Fibroblast of skin of left quadriceps (primary cell): ENCODE measurements at regions not wholly inside any gene's neighbourhood (a gene's known extent, or its start where the extent isn't known, plus 50 kb on each side); places are given as distances from the start of the nearest gene placed in this dataset.

Experiments
- DNase-seq, 2 experiments: peaks; one replicate each; pipeline ENCODE4 v3.0.0-alpha.2; 2013; ENCODE audit warnings: low read depth in 2 of 2

DNA sequence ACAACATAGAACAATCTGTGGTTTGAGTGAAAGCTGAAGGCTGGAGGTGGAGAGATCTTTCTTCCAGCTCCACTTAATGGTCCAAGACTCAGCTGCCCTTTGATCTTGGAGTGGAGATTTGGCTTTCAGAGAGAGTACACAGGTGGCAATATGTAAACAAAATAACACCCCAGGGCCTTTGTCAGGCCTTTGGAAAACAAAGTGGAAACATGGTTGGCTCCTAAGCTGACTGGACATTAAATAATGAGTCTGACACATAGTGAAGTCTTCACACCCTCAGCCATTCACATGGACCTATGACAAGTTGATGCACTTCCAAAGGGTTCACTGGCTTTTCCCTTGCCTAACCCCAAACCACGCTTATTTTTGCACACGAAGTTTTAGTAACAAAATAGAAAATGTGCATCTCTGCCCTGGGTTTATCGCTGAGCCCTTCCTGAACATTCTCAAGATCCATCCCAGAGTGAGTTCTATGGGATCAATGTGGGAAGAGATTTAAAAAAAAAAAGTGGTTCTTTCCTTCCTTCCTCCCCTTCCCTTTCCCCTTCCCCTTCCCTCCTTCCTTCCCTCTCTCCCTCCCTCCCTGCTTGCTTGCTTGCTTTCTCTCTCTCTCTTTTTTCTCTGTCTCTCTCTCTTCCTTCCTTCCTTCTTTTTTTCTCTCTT lies 201.3 kb upstream of the NT5C1B start:
- DNase-seq: no peak

DNA sequence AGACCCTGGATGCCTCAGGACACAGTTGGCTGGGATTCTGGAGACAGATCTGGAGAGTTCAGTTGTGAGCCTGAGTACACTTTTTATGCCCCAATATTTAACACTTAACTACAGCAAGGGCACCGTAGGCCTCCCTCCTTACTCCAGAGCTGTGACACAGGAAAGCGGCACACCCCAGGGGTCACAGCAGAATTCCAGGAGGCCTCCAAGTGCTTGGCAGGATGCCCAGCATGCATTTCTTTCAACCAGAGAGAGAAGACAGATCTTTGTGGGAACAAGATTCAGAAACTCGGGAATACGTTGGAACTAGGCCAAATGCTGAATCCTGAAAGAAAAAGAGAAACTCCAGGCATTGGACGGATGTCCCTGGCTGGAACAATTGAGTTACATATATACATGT lies 199.2 kb upstream of the NT5C1B start:
- peak; percentile 71 to 74 for DNase-seq

DNA sequence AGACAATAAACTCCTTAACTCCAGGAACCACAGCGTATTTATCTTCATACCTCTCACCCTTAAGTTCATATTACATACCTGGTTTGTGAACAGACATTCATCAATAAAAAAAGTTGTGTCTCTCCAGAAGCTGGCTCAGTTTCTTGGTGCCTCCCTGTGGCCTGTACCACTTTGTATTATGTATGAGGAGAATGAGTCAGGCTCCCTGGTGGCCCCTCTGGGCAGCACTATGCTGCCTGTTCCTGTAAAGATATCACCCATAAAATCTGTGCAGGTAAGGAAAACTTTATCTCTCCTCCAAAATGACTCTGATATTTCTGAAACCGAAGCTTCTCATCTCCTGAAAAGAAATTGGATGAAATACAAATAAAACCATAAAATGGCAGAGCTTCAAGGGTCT lies 198.4 kb upstream of the NT5C1B start:
- DNase-seq: no peak

DNA sequence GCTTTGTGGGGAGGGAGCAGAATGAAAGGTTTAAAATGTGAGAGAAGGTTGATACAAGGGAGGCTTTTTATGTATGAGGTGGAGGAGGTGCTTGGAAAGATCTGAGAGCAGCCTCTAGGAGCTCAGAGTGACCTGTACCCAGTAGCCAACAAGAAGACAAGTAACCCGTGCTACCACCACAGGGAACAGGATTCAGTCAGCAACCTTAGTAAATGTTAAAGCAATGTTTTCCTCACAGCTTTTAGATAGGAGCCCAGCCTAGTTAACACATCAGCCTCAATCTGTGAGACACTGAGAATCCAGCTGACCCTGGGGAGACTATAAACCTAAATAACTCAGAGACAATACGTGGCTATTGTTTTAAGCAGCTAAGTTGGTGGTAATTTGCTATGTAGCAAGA lies 194.9 kb upstream of the NT5C1B start:
- DNase-seq: no peak

DNA sequence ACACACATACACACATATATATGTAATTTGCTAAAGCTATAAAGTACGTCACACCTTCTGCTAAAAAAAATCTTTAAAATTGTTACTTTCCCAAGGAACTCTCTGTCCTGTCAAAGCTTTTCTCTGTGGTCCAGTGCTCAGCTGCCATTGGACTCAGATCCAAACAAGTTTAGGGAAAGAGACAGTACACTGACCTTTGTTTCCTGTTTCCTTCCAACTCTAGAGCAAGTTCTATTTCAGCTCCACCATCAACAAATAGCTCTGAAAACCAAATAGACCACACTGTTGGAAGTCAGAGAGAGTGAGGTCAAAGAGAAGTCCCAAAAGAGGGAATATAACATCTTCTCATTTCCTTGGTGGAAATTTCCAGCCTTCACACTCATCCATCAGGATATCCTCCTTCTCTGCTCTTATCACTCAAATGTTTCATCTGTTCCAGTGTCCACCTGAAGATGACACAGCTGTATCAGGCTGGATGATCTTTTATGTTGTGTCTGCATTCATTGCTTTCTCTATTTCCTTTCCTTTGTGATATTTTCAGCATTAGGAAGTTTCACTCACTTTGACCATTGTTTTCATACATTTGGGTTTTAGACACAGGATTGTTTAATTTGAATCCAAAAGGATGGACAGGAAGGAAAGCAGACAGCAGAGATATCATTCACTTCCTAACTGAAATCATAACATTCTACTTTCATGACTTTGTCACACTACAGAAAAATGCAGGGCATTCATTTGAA lies 192.3 kb upstream of the NT5C1B start:
- no peak for DNase-seq

DNA sequence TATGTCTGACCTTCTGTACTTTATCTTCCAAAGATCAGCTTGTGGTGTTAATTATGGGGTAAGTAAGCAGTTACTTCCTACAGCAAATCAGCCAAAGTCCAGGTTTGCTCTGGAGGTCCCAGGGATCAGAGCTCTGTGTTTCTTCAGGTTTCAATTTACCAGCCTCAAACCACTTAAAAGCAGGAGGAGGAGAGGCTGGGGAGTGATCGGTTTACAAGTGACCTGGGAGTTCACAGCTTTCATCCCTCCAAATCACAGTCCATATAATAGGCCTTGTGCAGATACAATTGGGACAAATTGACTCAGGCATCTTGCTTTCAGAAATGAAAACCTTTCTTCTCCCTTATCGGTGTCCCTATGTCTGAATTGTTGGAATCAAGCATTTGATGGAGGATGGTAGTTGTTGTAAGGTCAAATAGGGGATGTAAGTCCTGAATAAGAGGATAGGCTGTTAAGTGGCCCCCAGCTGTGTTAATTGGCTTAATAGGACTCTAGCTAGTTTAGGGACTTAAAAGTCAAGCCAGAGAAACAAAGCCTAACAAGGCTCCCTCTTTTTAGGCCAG lies 188.0 kb upstream of the NT5C1B start:
- no peak for DNase-seq

DNA sequence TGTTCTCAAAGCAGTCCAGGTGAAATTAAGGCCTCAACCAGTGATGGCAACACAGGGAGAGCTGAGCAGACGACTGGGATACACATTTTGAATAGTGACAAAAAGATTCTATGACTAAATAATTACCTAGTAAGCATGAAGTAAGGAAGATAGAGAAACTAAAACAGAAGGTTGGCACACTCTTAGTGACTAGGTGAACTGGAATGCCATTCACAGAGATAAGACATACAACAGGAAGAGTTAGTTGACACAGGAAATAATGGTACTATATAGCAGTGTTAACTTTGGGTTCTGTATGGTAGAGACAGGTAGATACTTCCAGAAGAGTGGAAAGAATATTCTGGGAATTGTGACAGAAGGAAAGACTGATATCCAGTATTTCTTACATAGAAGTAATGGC lies 181.8 kb upstream of the NT5C1B start:
- no peak for DNase-seq

DNA sequence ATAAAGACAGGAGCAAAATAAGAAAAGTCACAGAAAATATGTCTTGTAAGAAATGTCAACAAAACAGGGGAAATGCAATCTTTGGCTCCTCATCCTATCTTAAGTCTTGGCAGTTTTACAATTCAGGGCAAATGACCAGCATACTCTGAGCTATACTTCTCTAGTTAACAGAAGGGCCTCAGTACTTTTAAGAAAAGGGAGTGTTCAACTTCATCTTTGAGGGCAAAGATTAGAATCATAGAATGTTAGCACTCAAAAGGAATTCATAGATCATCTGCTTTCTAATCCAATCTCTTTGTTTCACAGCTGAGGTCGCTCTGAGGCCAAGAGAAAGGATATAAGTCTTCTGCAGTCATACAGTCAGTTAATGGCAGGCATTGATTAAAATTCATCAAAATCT lies 174.0 kb upstream of the NT5C1B start:
- DNase-seq: no peak

DNA sequence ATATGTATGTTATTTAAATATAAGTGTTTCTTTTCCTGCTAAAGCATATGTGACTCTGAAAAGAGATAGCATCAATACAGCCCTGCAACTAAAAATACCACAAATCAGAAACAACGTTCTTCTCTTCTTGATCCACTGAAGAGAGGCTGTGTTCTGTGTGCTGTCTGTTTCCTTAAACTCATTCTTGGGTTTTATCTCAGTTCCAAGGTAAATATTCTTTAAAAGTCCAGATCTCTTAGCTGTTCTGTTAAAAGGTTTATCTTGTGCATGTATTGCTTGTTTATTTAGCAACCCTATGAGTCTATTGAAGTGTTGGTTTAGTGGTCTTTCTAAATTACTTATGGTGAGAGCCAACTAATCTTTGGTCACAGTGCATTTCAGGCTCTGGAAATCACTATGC lies 173.3 kb upstream of the NT5C1B start:
- DNase-seq: no peak

DNA sequence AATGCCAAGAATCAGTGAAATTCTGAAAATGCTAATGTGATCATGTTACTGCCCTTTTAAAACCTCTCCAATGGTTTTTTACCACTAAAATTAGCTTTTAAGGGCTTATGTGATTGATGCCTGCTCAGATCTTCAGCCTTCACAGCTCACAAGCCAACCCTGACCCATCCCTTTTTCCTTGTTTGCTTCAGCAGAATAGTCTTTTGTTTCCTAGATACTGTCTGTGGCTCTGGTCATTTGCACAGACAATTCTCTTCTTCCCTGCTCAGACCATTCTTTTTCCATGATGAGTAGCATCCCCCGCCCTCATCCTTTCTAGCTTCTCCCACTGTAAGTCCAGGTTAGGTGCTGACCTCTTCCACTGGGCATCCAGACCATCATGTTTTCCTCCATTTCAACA lies 164.9 kb upstream of the NT5C1B start:
- DNase-seq: no peak

DNA sequence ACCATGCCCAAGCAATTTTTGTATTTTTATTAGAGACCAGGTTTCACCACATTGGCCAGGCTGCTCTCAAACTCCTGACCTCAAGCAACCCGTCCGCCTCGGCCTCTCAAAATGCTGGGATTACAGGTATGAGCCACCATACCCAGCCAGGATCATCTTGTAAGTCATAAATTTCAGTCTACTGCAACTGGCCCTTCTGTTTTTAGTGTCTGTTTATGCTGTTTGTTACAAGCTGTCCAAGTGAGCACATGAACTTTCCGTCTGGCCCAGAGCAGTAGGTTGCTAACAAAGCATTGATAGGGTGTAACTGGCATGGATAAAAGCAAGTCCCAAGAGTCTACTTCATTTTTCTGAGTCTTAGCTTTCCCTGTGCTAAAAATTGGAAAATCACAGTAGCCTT lies 164.4 kb upstream of the NT5C1B start:
- DNase-seq: no peak

DNA sequence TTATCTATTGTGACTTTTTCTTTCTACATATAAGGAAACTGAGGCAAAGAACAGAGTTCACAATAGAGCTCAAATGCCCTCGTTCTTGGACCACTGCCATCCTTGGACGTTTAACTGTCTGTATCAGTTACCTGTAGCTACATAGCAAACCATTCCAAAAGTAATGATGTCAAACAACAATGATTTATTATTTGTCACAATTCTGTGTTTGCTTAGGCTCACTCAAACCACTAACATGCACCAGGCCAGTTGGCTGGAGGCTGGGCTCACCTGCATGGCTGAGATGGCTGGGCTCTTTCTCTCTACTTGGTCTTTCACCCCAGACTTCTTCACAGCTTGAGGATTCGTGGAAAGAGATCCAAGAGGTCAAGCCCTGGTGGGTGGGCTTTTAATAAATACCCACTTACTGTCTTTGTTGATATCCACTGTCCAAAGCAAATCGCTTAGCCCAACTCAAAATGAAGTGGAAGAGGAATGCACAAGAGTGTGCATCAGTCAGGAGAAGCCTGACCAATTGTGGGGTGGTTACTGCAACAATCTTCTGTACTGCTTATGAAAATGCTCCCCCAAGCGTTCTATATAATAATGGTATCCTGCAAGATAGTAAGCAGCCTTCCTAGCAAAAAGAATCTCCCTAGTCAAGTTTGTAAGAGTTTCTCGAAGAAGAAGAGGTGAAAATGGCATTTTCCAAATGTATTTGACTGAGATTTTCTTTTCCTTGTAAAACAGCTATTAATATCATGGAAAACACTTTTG lies 163.5 kb upstream of the NT5C1B start:
- DNase-seq: no peak

DNA sequence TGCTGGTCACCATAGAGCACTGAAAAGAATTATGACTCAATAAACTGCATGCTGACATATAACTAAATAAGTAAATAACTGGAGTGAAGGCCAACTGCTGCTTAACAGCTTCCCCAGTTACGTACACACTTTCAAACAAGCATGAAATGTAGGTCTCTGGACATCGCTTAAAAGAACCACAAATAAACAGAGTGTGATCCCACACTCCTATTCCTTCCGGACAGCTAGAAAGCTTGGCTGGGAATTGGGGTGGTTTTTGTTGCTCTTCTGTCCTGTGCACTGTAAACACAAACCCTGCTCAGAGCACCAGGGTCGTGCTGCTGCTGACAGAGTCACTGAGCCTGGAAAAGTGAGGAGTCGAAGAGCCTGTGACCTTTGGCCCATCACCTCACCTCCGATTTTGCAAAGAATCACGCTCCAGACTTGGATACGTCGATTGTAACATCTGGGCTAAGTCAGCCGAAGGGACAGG lies 162.7 kb upstream of the NT5C1B start:
- DNase-seq: no peak

DNA sequence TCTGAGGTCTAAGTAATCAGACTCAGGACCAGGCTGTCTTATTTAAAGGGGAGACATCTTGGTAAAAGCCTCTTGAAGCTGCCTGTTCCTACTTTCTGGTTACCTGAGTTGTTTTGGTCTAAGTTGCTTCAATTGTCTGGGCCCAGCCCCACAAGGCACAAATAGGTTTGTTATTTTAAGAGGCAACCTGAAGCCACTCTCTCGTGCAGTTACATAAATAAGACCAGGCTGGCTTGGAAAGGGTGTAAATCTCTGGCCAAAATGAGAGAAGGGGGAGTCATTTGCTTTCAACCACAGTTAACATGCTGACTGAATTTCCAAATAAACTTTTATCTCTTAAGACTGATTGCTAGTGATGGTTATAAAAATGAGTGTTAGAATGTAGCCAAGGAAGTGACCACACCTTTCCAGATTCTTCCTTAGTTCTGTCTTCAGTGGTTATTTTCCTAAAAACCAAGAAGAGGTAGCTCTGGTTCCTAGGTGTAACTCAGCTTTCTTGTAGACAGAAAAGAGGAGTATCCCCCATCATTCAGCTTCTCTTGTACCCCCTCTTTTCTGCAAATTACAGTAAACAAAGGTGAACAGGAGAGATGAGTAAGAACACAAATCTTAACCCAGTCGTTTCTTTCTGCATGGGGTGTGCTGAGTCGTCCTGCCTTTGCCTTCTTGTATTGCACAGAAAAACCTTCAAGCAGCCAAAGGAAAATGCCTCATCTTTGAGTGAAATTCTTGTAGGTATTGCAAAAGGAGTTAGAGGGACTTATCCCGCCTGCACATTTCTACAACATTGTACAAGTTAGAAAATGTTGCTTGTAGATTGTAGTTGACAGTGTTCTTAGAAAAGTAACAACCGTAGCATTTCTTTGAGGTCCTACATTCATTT lies 161.5 kb upstream of the NT5C1B start:
- DNase-seq: peak; percentile 26 to 31

DNA sequence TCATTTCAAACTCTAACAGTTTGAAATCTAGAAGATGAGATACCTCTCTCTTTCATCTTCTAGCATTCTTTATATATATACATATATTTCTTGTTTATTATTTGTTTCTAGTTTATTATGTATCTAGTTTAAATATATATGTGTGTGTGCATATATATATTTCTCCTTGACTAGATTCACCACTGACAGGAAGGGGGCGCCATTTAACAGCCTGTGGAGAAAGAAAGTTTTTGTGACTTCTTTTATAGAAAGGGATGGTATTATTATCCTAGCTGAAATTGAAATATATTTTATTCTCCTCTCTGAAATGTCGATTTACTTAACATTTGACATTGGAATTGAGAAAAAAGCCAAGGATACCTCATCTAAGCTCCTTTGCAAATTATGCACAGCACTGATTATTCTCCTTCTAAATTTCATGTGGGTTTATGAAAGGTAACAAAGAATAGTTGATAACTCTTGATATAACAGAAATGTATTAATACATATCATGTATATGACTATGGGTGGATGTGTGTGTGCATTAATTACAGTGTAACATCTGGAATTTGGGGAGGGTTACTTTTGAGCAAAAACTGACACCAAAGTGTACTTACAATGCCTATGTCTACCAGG lies 160.7 kb upstream of the NT5C1B start:
- peak; percentile 41 to 51 for DNase-seq

DNA sequence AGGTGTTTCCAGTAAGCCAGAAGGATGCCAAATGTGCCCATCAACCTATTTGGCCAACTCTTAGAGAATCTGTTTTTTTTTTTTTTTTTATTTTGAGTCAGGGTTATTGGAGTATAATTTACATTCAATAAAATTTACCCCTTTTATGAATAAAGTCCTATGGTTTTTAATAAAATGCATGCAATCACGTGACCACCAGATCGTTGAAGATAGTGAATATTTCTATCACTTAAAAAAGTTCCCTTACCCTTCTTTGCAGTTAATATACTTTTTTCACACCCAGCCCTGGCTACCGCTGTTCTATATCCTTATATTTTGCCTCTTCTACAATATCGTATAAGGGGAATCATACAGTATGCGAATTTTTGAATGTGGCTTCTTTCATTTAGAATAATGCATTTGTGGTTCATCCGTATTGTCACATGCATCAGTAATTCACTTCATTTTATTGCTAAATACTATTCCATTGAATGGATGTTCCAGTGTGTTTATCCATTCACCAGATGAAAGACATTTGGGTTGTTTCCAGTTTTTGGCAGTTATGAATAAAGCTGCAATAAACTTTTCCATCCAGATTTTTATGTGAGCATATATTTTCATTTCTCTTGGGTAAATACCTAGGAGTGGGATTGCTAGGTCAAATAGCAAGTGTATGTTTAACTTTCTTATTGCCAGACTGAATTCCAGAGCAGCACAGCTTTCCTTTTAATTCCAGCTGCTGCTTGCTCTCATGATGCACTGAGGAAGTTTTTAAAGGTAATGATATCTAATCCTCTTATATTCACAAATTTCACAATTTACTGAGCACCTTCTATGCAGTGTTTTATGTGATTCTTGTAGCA lies 156.3 kb upstream of the NT5C1B start:
- no peak for DNase-seq

DNA sequence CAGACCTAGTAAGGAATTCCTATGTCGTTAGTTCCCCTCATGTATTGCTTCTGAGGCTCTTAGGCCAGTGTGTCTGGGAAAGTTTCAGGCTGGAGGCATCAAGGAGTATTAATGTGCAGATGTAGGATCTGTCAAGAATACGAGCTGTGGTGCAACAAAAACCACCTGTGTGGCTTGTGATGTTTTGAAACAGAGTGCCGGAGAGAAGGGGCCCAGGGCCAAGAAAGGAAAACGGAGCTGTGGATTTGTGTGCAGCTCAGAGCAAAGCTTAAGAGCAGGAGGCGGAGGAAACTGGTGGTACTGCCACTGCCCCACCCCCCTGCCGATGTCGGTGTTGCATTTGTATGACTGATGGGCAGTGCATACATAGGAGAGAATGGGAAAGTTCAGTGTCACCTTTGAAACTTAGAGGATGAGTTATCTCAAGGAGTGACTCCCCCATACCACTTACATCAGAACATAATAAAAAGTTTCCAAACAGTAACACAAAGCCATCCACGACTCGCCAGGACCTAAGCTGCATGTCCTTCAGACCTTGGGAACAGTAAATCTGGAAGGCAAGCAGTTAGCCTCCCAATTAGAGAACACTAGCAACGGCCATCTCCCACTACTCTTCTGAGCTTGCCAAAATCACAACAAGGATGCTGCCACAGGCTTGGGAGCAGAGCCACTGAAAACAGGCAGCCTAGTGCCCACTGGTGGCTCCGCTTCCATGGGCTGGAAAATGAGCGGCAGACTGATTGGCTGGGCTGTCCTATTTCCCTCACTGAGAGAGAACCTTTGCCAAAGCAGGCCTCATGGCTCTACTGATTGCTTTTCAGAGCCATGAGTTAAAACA lies 152.7 kb upstream of the NT5C1B start:
- no peak for DNase-seq

DNA sequence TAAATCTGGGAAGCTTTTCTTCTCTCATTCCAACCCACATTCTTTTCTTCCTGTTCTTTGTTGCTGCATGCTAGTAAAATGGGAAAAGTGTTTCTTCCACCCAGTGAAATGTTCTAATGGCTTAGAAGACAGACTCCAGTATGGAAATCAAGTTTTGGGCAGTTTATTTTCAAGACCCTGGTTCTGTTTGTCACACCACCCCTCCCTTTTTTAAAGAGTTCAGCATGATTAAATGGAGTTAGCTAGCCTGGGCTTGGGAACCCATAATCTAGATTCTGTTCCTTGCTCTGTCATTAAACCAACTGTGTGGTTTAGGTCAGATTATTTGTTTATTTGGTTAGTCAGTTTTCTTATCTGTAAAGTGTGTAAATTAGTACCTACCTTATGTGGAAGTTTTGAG lies 151.8 kb upstream of the NT5C1B start:
- DNase-seq: no peak

DNA sequence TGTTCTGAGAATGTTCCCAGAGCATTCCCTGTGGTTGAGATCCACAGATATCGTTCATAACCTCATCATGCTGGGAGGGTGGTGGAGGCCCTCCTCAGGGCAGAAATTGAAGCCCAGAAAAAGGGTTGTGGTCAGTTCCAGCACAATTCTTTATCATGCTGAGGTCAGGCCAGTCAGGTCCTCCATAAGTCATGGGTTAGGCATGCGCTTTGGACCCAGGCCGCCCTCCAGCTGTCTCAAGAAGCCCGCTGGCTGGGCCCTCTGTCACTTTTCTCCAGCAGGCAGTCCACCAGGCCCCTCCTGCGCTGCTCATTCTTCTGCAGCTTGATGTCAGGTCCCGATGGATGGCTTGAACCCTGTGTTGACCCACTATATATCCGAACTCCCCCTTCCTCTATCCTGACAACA lies 151.1 kb upstream of the NT5C1B start:
- no peak for DNase-seq
